ENCODE measurements at regions not wholly inside any gene's neighbourhood (a gene's known extent, or its start where the extent isn't known, plus 50 kb on each side); places are given as distances from the start of the nearest gene placed in this dataset.

GRCh38 chr7:54880326-54880989 lies 121.4 kb upstream of the SEC61G start:
- H3K4me3 ChIP-seq (ENCODE audit: low read length) = no peak overlapping the region
- no peaks in the 10 kb centered on the region for H3K27me3 ChIP-seq (ENCODE audit: insufficient read depth, low read depth, low read length)
- no peaks in the 10 kb centered on the region for H3K9me3 ChIP-seq (ENCODE audit: low read length)
- H3K79me2 ChIP-seq (replicated peaks; ENCODE audit: insufficient read depth, low read length) = no peaks in the 10 kb centered on the region
- H3K36me3 ChIP-seq (ENCODE audit: insufficient read depth, low read length) = no peaks in the 10 kb centered on the region
- H4K20me1 ChIP-seq (ENCODE audit: insufficient read depth) = no peaks in the 10 kb centered on the region
- H3K9me2 ChIP-seq (ENCODE audit: insufficient read depth, low read length) = no peaks in the 10 kb centered on the region
- TF ChIP-seq CTCF (IDR thresholded peaks at IDR 0.05; ENCODE audit: poor library complexity, severe bottlenecking) = no peak
- TF ChIP-seq EP300 (conservative IDR thresholded peaks at IDR 0.05; ENCODE audit: poor library complexity, severe bottlenecking) = no peak
- no peak for TF ChIP-seq MXI1 (conservative IDR thresholded peaks at IDR 0.05; ENCODE audit: poor library complexity, severe bottlenecking)
- TF ChIP-seq EZH2 (IDR thresholded peaks at IDR 0.05; ENCODE audit: borderline replicate concordance, insufficient read depth, low read length, poor library complexity, severe bottlenecking) = no peak
- no peak for TF ChIP-seq TAF1 (IDR thresholded peaks at IDR 0.05; ENCODE audit: low read depth)
- no peak for TF ChIP-seq SMC3 (conservative IDR thresholded peaks at IDR 0.05; ENCODE audit: poor library complexity)
- TF ChIP-seq REST (IDR thresholded peaks at IDR 0.05; ENCODE audit: borderline replicate concordance) = no peak
- TF ChIP-seq RAD21 (conservative IDR thresholded peaks at IDR 0.05) = no peak
- no peak for TF ChIP-seq POLR2AphosphoS5 (IDR thresholded peaks at IDR 0.05)
- H3F3A ChIP-seq (ENCODE audit: insufficient read depth, low read length, poor library complexity, severe bottlenecking) = no peaks in the 10 kb centered on the region
- H3K9ac ChIP-seq (ENCODE audit: low read length) = no peak overlapping the region
- H3K27ac ChIP-seq (ENCODE audit: low read length) = no peak overlapping the region
- no peak overlapping the region for H3K4me2 ChIP-seq (ENCODE audit: low read length)
- no peak overlapping the region for H2AFZ ChIP-seq (ENCODE audit: low read depth, low read length)

- Histone ChIP-seq H4K20me1 (ENCODE audit: insufficient read depth) (no peaks in the 10 kb centered on the region), H3K9me2 (ENCODE audit: insufficient read depth, low read length) (no peaks in the 10 kb centered on the region), H2AFZ (ENCODE audit: low read depth, low read length) (no peak overlapping the region), H3K4me3 (ENCODE audit: low read length) (no peak overlapping the region), H3K4me2 (ENCODE audit: low read length) (no peak overlapping the region), H3K27me3 (ENCODE audit: insufficient read depth, low read depth, low read length) (no peaks in the 10 kb centered on the region), H3K36me3 (ENCODE audit: insufficient read depth, low read length) (no peaks in the 10 kb centered on the region), H3K79me2 (replicated peaks; ENCODE audit: insufficient read depth, low read length) (no peaks in the 10 kb centered on the region), H3K27ac (ENCODE audit: low read length) (no peak overlapping the region), H3F3A (ENCODE audit: insufficient read depth, low read length, poor library complexity, severe bottlenecking) (no peaks in the 10 kb centered on the region), H3K9ac (ENCODE audit: low read length) (no peak overlapping the region), H3K9me3 (ENCODE audit: low read length) (no peaks in the 10 kb centered on the region)
- TF ChIP-seq CTCF (IDR thresholded peaks at IDR 0.05; ENCODE audit: poor library complexity, severe bottlenecking) = no peak
- TF ChIP-seq POLR2AphosphoS5 (IDR thresholded peaks at IDR 0.05) = no peak
- TF ChIP-seq SMC3 (conservative IDR thresholded peaks at IDR 0.05; ENCODE audit: poor library complexity) = no peak
- TF ChIP-seq MXI1 (conservative IDR thresholded peaks at IDR 0.05; ENCODE audit: poor library complexity, severe bottlenecking) = no peak
- TF ChIP-seq RAD21 (conservative IDR thresholded peaks at IDR 0.05) = no peak
- no peak for TF ChIP-seq EZH2 (IDR thresholded peaks at IDR 0.05; ENCODE audit: borderline replicate concordance, insufficient read depth, low read length, poor library complexity, severe bottlenecking)
- TF ChIP-seq TAF1 (IDR thresholded peaks at IDR 0.05; ENCODE audit: low read depth) = no peak
- TF ChIP-seq EP300 (conservative IDR thresholded peaks at IDR 0.05; ENCODE audit: poor library complexity, severe bottlenecking) = no peak
- no peak for TF ChIP-seq REST (IDR thresholded peaks at IDR 0.05; ENCODE audit: borderline replicate concordance)
Measured at GRCh38 chr7:54881816-54882520, 123.0 kb upstream of the SEC61G start.
